CD1c-positive myeloid dendritic cell (primary cell): ENCODE measurements at regions not wholly inside any gene's neighbourhood (a gene's known extent, or its start where the extent isn't known, plus 50 kb on each side); places are given as distances from the start of the nearest gene placed in this dataset.

Experiments
- DNase-seq: peaks from one replicate; pipeline ENCODE4 v3.0.0-alpha.2; 2016; ENCODE audit errors: extremely low spot score

DNA sequence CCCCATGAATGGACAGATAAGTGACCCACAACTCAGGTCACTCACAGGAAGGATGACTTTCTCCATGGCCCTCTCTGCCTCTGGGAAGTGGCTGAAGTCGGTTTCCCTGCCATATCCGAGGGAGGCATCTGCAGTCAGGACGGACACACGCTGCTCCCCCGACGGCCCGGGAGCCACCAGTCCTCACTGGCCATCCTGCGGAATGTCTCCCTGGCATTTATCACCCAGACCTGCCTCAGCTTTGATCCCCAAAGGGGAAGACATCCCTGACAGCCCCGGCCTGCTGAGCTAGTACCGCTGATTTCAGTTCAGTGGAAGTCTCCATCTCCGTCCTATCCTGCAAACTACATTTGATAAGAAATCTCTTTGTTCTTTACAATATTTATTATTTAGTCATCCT, 339.5 kb upstream of the MKI67 start:
- no peak for DNase-seq

- no peak for DNase-seq
Observed at GRCh38 chr10:128466831-128467371, 340.7 kb upstream of the MKI67 start.

DNA sequence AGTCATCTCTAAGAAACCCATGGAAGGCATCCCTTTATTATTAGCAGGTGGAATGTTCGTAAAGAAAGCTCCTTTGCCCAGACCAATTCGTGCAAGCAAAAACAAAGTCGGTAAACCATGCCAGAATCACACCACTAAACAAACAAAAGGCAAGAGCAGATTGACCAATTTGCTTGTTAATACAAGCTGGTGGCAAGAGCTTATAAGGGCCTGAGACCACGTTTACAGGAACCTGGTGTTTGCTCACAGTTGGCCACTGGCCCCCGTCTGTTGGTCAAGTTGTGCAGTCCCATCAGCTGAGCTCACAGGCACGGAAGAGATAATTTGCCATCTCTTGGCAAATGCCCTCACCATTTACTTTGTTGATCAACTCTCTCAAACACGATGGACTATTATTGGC, 342.2 kb upstream of the MKI67 start:
- no peak for DNase-seq

- DNase-seq = no peak
Observed at GRCh38 chr10:128469515-128469914, 343.3 kb upstream of the MKI67 start.

DNA sequence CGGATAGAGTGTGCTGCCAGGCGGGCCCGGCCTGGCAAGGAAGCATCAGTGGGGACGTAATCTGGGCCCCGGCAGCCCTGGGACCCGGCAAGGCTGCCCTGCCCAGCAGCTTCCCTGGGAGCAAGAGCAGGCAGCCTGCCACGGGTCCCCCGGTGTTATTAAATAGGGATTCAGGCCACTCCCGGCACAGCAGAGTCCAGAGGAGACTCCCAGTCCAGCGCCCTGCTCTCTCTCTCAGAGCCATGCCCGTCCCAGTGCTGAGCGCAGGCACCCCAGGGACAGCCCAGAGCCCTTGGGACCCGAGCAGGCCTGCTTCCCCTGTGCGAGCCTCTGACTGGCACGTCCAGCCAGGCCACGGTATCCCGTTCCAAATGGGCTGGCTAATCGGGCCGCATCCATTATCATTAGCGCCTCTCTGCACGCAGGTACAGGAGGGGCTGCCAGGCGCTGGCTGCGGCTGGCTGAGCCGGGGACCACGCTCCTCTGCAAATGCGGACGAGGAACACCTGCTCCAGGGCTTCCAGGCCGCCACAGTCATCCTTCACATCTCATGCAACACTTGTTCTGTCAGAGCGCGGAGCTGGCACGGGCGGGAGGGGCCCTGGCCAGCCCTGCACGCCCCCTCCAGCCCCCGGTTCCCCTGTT, 344.2 kb upstream of the MKI67 start:
- DNase-seq = no peak

DNA sequence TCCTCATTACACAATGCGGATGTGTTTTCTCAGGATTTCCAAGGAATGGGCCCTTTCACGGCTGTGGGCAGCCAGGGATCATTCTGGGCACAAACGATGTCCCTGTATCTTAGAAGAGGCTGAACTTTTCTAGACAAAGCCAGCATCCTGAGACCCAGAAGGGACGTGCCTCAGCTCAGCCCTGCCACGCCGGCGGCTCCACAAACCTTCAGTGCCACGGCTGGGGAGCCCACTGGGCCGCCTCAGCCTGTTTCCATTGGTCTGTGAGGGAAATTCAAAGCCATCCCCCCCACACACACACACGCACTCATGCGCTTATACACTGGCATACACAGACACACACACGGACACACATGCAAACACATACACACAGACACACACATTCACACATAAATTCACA, 344.9 kb upstream of the MKI67 start:
- DNase-seq = no peak

DNA sequence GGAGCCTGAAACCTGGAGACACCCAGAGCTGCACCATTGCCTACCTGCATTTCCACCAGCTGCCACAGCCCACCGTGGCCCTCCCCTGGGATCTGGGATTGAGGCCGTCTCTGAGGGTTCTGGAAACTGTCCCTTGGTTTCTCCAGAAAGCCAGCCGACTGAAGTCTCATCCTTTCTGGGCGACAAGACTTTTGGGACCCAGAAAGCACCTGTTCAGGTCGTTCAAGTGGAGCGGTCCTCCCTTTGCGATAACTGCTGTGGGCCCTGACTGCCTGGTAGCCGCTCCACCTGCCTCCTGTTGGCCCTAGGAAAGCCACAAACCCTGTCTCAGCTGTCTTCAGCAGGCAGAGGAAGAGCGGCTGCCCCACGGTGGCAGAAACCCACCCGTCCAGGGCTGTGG, 346.0 kb upstream of the MKI67 start:
- no peak for DNase-seq

DNA sequence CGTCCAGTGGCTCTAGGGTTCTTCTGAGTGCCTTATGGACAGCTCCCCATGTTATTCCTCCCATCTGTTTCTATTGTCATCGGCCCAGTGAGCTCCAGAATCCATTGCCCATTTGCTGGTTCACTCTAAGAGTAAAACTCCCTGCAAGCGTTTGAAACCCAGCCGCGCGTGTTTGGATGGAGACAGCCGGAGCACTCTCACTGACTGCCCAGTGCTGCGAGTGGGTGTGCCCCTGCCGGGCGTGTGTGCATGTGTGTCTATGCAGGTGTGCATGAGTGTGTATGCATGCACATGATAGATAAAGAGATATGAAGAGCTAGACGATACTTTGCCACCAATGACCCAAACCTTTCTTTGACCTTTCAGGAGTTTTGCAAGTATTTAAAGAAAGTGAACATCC, 347.2 kb upstream of the MKI67 start:
- no peak for DNase-seq

DNA sequence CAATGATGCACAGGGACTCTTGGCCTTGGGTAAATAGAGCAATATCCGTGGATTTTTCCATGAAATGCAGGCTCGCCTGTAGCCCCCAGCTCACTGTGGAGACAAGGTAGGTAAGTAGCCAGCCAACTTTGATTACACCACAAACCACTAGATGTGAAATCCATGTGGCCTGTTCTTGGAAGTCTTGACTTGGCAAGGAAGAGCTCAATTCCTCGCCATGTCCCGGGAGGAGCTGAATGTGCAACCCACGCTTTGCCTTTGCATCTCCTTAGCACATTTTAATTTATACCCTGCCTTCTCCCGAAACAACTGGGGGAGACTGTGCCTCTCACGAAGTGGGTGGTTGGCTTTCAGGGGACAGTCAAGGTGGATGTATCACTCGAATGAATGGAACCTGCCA, 347.7 kb upstream of the MKI67 start:
- no peak for DNase-seq

DNA sequence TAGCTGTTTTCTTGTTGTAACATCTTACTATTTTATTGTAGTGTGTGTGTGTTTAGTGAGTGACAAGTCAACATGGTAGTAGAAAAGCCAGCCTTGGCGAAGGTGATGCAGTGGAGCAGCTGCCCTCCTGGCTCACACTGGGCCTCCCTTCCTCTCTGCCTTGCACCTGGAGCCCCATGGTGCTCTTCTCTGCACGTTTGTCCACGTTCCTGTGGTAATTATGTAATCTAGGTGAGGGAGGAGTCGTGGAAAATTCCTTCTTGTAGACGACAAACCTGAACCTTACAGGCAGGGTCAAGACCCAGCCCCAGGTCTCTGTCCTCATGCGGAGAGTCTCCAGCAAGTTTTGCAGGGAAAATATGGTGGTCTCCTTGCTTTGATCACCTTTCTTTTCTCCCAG, 348.3 kb upstream of the MKI67 start:
- no peak for DNase-seq

GRCh38 chr10:128475686-128476367, 349.6 kb upstream of the MKI67 start:
- no peak for DNase-seq

DNA sequence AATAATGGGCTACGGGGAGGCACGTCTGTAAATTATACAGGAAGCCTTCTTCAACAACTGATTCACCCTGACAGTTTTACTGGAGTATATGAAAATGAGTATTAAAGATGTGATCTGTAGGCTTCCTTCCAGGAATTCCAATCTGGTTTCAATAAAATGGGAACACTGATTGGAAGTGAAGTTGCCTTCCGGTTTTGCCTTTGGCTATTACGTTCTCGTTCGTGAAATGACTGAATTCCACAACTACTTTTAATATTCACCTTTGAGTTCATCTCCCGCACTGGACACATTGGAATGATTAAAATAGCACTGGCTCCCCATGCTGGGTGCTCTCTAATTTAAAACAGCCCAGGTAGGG, 350.1 kb upstream of the MKI67 start:
- no peak for DNase-seq

DNA sequence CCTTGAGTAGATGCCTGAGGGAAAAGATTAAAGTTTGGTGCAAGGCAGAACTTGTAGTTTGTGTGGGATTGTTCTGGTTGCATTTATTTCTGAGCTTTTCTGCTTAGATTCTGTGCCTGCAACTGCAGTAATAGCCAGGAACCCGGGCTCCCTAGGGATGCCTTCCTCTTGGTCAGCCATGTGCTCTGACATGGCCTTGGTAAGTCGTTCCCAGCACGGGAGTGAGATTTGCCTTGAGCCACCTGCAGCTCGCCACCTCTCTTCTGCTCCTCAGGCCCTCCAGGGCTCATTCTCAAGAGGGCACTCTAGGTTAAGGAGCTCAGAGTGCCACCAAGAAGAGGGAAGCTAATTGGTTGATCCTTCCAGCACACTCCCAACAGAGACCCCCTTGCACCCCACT, 350.6 kb upstream of the MKI67 start:
- no peak for DNase-seq

DNA sequence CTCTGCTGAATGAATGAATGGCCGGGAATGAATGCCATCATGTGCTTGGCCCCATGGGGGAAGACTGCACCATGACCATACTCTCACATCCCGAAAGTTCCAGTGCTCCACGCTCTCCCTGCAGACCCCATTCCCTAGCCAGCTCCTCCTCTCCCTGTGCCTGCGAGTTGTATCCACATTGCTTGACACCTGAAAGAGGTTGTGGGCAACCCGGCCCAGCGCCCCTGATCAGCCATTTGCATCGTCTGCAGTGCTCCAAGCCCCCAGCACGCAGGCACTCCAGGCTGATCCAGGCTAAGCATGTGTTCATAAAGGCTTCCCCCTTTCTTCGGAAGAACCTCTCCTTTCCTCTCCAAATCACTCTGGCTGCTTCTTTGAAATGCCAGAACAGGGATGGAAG, 354.4 kb upstream of the MKI67 start:
- no peak for DNase-seq

DNA sequence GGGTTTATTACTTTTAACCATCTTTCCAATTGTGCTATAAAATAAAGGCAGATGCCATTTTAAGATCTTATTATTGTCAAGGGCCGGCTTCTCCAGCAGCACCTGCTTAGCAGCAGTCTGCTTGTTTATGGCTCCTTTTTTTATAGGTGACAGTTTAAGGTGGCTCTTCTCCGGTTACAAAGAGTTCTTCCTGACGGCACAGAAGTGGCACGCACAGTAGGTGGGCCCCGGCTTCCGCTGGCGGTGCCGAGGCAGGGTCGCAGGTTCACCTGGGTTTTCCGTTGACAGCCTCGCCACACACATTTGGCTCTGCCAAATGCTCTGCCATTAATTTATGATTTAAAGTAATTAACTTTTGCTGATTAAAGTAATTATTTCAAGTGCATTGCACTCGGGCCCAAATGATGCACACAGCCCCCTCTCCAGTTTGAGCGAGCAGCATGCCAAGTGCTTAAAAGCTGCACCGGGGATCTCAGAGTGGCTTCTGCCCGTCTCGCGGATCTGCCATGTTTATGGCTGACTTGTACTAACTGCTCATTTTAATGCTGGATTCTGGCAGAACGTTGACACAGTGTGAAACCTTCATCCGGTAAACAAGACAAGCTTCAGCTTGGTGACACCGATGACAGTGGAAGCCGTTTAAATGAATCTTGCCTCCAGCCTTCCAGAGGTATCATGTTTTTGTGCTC, 355.1 kb upstream of the MKI67 start:
- no peak for DNase-seq

DNA sequence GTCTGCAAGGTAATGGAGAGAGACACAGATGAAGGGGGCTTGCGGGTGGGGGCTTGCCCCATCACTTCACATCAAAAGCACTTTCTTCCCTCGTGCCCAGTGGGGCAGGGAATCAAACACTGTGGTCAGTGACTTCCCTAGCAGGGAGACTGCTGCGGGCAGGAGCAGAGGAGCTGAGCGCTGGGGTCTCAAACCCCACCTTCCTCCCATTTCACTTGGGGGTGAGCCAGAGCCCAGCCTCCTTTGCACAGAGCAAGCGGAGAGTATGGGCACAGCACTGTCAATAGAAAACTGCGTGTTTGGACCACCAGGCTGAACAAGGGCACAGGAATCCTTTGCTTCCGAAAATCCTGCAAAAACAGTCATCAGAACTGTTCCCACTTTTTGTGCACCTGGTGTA, 355.8 kb upstream of the MKI67 start:
- no peak for DNase-seq

GRCh38 chr10:128483216-128483615, 357.0 kb upstream of the MKI67 start:
- DNase-seq = no peak

GRCh38 chr10:128484041-128484440, 357.8 kb upstream of the MKI67 start:
- no peak for DNase-seq

- DNase-seq = no peak
Observed at GRCh38 chr10:128485701-128486235, 359.5 kb upstream of the MKI67 start.

GRCh38 chr10:128487517-128487916, 361.3 kb upstream of the MKI67 start:
- no peak for DNase-seq

GRCh38 chr10:128489324-128490247, 363.4 kb upstream of the MKI67 start:
- no peak for DNase-seq

DNA sequence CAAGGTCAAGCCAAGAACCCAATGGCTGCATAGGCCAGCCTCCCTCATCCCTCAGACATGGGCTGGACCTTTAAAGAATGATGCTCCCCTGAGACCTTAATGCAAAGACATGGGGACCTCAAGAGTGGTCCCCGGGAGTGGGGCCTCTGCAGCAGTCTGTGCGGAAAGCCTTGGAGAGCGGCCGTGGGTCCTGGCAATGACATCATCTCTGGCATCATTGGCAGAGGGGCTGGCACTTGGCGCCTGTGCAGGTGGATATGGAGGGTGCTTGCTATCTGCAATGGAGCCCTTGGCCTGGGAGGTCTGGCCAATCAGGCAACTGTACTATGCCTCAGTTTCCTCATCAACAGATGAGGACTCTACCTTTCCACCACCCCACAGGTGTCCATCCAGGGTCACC, 365.5 kb upstream of the MKI67 start:
- DNase-seq = no peak
